K562 (cell line): ENCODE measurements at regions not wholly inside any gene's neighbourhood (a gene's known extent, or its start where the extent isn't known, plus 50 kb on each side); places are given as distances from the start of the nearest gene placed in this dataset.

ENCODE experiments used
- ATAC-seq: fragments of 200-7000 bp; cut with Tn5 transposase; 3 replicates; pipeline ENCODE4 v1.9.1; 2020; ENCODE audit warnings: moderate library complexity
- BruUV-seq: library from RNA; stranded (reverse); fragments of 400-500 nt; replicated peaks from 2 replicates; lab custom pipeline; 2021; lab: Mats Ljungman, UMichigan
- CTCF ChIA-PET: fragments of 300-600 bp; formaldehyde crosslinking; extraction: SDS; loops from one replicate; lab custom pipeline; 2021; ENCODE audit warnings: low intra/inter-chr PET ratio; lab: Yijun Ruan, JAX
- POLR2A ChIA-PET: fragments of 300-600, 350-650 bp; sonication (Branson Sonifier 250); formaldehyde crosslinking; extraction: SDS; loops from one replicate; lab custom pipeline; 2021; ENCODE audit warnings: antibody characterized with exemption, inconsistent platforms; lab: Yijun Ruan, JAX
- DNase-seq, 4 experiments: peaks; one replicate each; pipeline versions ENCODE4 v3.0.0 to v3.0.0-alpha.2; 2011 to 2018; ENCODE audit warnings: low spot score in 3 of 4, mixed read lengths in 3 of 4; ENCODE audit errors: extremely low read depth in 1 of 4
- FAIRE-seq: peaks from 2 replicates; lab custom pipeline; 2011; peaks lifted over from hg19 to GRCh38; lab: Jason Lieb, UNC
- H2AFZ ChIP-seq: 2 replicates; pipeline ENCODE4 v1.6.0; 2011; ENCODE audit warnings: low read depth, low read length, control low read depth, inconsistent platforms
- H3K27ac ChIP-seq: fragments of 200-600 bp; 3 replicates; pipeline ENCODE4 v1.8.0; 2011; ENCODE audit warnings: low read depth, mild to moderate bottlenecking, control low read depth, inconsistent platforms, low read length, moderate library complexity, mixed read lengths; ENCODE audit errors: extremely low read depth
- H3K27me3 ChIP-seq, 2 experiments: fragments of 300-600 bp in 1 of 2; 2 replicates in 1 of 2; 3 replicates in 1 of 2; pipeline versions ENCODE4 v1.6.0 to v1.8.0; 2011; ENCODE audit warnings: inconsistent platforms in 2 of 2, low read length in 2 of 2, mild to moderate bottlenecking in 1 of 2, mixed read lengths in 1 of 2, moderate library complexity in 1 of 2; ENCODE audit not compliant: control insufficient read depth in 2 of 2, insufficient read depth in 2 of 2
- H3K36me3 ChIP-seq: fragments of 300-600 bp; 3 replicates; pipeline ENCODE4 v1.8.0; 2011; ENCODE audit warnings: mild to moderate bottlenecking, low read length, inconsistent platforms; ENCODE audit not compliant: control insufficient read depth, insufficient read depth
- H3K4me1 ChIP-seq, 2 experiments: fragments of 200-600 bp in 1 of 2; replicated peaks in 1 of 2; 2 replicates in 1 of 2; 3 replicates in 1 of 2; pipeline versions ENCODE4 v1.5.1 to v1.8.0; 2011; ENCODE audit warnings: inconsistent platforms in 2 of 2, low read length in 2 of 2, mild to moderate bottlenecking in 1 of 2, mixed read lengths in 1 of 2, moderate library complexity in 1 of 2; ENCODE audit not compliant: control insufficient read depth in 2 of 2, insufficient read depth in 2 of 2
- H3K4me2 ChIP-seq: 2 replicates; pipeline ENCODE4 v1.6.1; 2011; ENCODE audit warnings: low read length, control low read depth, inconsistent platforms, mixed read lengths; ENCODE audit not compliant: insufficient read depth
- H3K4me3 ChIP-seq: fragments of 200-600 bp; sonication (generic), shearing (Covaris generic); 2 replicates; pipeline ENCODE4 v1.5.1; 2016; ENCODE audit warnings: control low read depth, inconsistent platforms
- H3K79me2 ChIP-seq: fragments of 200-600 bp; 3 replicates; pipeline ENCODE4 v1.8.0; 2011; ENCODE audit warnings: low read length, inconsistent platforms; ENCODE audit not compliant: control insufficient read depth, insufficient read depth
- H3K9ac ChIP-seq, 2 experiments: 2 replicates each; pipeline versions ENCODE4 v1.6.0 to v1.6.1; 2011; ENCODE audit warnings: low read depth in 2 of 2, low read length in 2 of 2, control low read depth in 1 of 2, inconsistent platforms in 1 of 2, mild to moderate bottlenecking in 1 of 2, mixed read lengths in 1 of 2; ENCODE audit not compliant: insufficient read depth in 1 of 2
- H3K9me1 ChIP-seq: one replicate; pipeline ENCODE4 v1.6.0; 2011; ENCODE audit warnings: inconsistent platforms, mild to moderate bottlenecking, low read length, moderate library complexity; ENCODE audit not compliant: control insufficient read depth, insufficient read depth
- H3K9me3 ChIP-seq: replicated peaks from 2 replicates; pipeline ENCODE4 v1.5.1; 2011; ENCODE audit warnings: low read depth, low read length, inconsistent platforms; ENCODE audit not compliant: control insufficient read depth, insufficient read depth
- H4K20me1 ChIP-seq: replicated peaks from 2 replicates; pipeline ENCODE4 v1.6.1; 2011; ENCODE audit warnings: low read length, inconsistent platforms, mixed read lengths; ENCODE audit not compliant: control insufficient read depth, insufficient read depth
- COPS2 ChIP-seq: fragments of 450-650 bp; conservative IDR thresholded peaks from 2 replicates; pipeline ENCODE4 v1.6.1; 2016; ENCODE audit warnings: mild to moderate bottlenecking, moderate library complexity
- DPF2 ChIP-seq: fragments of 450-650 bp; IDR thresholded peaks from 2 replicates; pipeline ENCODE4 v1.6.1; 2016
- NEUROD1 ChIP-seq: fragments of 150-350 bp; IDR thresholded peaks from 2 replicates; pipeline ENCODE4 v1.6.1; 2014; ENCODE audit warnings: borderline replicate concordance, low read length, low read depth; ENCODE audit not compliant: partially characterized antibody
- RBM17 ChIP-seq: fragments of 200-400 bp; formaldehyde crosslinking; IDR thresholded peaks from 2 replicates; pipeline ENCODE4 v1.6.1; 2017; ENCODE audit warnings: low read depth, mild to moderate bottlenecking, low read length, borderline replicate concordance
- RFX1 ChIP-seq: fragments of 450-650 bp; IDR thresholded peaks from 2 replicates; pipeline ENCODE4 v1.6.1; 2016; ENCODE audit warnings: mild to moderate bottlenecking, moderate library complexity
- U2AF2 ChIP-seq: fragments of 200-400 bp; formaldehyde crosslinking; optimal IDR thresholded peaks from 2 replicates; pipeline ENCODE3; 2017; ENCODE audit warnings: low read depth, mild to moderate bottlenecking, low read length
- WGBS: fragments of 100-300 bp; shearing (Covaris generic); methylation state at CpG from one replicate; pipeline ENCODE4 v1.1.6; 2016; ENCODE audit warnings: low coverage, mixed read lengths; ENCODE audit not compliant: insufficient coverage; ENCODE audit errors: missing lambda C conversion rate; 5-methylcytosine and 5-hydroxymethylcytosine counted together
- in situ Hi-C: fragments of 300-500 bp; cut with MboI; formaldehyde crosslinking; loops from 4 replicates; pipeline ENCODE4 v1.15.0; 2018; ENCODE audit warnings: inconsistent platforms, mixed read lengths
- intact Hi-C: fragments of 100-400 bp; cut with micrococcal nuclease; formaldehyde crosslinking; loops from 2 replicates; pipeline ENCODE4 v1.14.2; 2022
- TF ChIP-seq, protein P1 (sequence below): fragments of 450-650 bp; formaldehyde crosslinking; IDR thresholded peaks from 2 replicates; pipeline ENCODE4 v1.4.0; 2022; ENCODE audit warnings: missing genetic modification characterization

DNA sequence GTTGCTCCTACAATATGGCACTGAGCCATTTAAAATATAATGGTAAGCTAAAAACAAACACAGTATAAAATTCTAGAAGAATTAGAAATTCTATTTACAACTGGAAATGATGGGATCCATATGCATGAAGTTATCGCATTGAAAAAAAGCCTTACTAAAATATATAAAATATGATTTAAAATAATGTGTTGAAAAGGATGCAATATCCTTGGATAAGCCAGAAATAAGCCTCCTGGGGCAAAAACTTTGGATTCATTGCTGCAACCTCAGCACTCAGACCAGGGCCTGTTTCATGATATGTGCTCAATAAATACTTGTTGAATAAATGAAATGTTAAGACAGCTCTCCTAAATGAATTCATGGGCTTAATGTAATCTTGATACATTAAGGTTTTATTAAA lies 170.2 kb downstream of the SEM1 start:
- Histone ChIP-seq H3K9me1 (no peaks in the 10 kb centered on the region), H3K4me3 (no peak overlapping the region), H3K27ac (no peak overlapping the region), H3K4me2 (no peak overlapping the region), H3K27me3 (no peaks in the 10 kb centered on the region), H3K36me3 (no peaks in the 10 kb centered on the region), H3K4me1 (no peaks in the 10 kb centered on the region)
- in situ Hi-C loops, result no loop called here
- TF ChIP-seq NEUROD1 (no peak), RBM17 (no peak), RFX1 (no peak), COPS2 (no peak), U2AF2 (no peak), DPF2 (no peak)
- TF ChIP-seq, protein P1, sequence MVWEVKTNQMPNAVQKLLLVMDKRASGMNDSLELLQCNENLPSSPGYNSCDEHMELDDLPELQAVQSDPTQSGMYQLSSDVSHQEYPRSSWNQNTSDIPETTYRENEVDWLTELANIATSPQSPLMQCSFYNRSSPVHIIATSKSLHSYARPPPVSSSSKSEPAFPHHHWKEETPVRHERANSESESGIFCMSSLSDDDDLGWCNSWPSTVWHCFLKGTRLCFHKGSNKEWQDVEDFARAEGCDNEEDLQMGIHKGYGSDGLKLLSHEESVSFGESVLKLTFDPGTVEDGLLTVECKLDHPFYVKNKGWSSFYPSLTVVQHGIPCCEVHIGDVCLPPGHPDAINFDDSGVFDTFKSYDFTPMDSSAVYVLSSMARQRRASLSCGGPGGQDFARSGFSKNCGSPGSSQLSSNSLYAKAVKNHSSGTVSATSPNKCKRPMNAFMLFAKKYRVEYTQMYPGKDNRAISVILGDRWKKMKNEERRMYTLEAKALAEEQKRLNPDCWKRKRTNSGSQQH, result no peak
- TF ChIP-seq, all 486 proteins: peak for 0
- ChIA-PET POLR2A (interaction anchor here (0.5 kb wide), 1 partner anchor 204 kb away, joined by 3 read pairs; no protein-coding TSS in a partner anchor), CTCF (no interaction called here)
- FAIRE-seq (no peak), DNase-seq (no peak), ATAC-seq (no peak)
- no peak overlapping the region for H3K9ac ChIP-seq
- no TSS peak for BruUV-seq
- no peak overlapping the region for H2AFZ ChIP-seq
- intact Hi-C loops, result no loop called here
- H3K9me3 ChIP-seq, result no peaks in the 10 kb centered on the region
- H3K79me2 ChIP-seq, result no peaks in the 10 kb centered on the region
- no peaks in the 10 kb centered on the region for H4K20me1 ChIP-seq
- 0% methylated on average over 1 of the region's 1 CpG for WGBS
